SK-N-SH (cell line): ENCODE measurements at regions not wholly inside any gene's neighbourhood (a gene's known extent, or its start where the extent isn't known, plus 50 kb on each side); places are given as distances from the start of the nearest gene placed in this dataset.

Experiments
- CTCF ChIA-PET: fragments of 300-600, 350-600 bp; formaldehyde crosslinking; extraction: SDS; loops from one replicate; lab custom pipeline; 2021; lab: Yijun Ruan, JAX
- POLR2A ChIA-PET: fragments of 350-600 bp; sonication (Branson Sonifier 250); formaldehyde crosslinking; extraction: SDS; loops from one replicate; lab custom pipeline; 2020; ENCODE audit warnings: antibody characterized with exemption, inconsistent platforms; lab: Yijun Ruan, JAX
- DNase-seq: peaks from one replicate; pipeline ENCODE4 v3.0.0; 2012
- H2AFZ ChIP-seq: fragments of 200-600 bp; sonication (generic); 2 replicates; pipeline ENCODE4 v1.8.1; 2016; ENCODE audit warnings: antibody characterized with exemption, mild to moderate bottlenecking, low read depth
- H3F3A ChIP-seq: fragments of 200-600 bp; sonication (generic); replicated peaks from 2 replicates; pipeline ENCODE3; 2016; ENCODE audit warnings: antibody characterized with exemption, mild to moderate bottlenecking; ENCODE audit not compliant: insufficient read depth
- H3K27ac ChIP-seq, 2 experiments: fragments of 200-500 bp in 1 of 2; fragments of 200-600 bp in 1 of 2; sonication (Bioruptor generic) in 1 of 2; sonication (generic), shearing (Covaris generic) in 1 of 2; 2 replicates each; pipeline versions ENCODE4 v1.5.1 to v1.6.1; 2014 to 2016; ENCODE audit warnings: low read depth in 2 of 2, inconsistent platforms in 1 of 2, low read length in 1 of 2, mild to moderate bottlenecking in 1 of 2, mixed read lengths in 1 of 2
- H3K27me3 ChIP-seq: fragments of 200-600 bp; sonication (generic), shearing (Covaris generic); 2 replicates; pipeline ENCODE4 v1.6.1; 2016; ENCODE audit warnings: mixed run types; ENCODE audit not compliant: insufficient read depth
- H3K36me3 ChIP-seq, 2 experiments: fragments of 200-500 bp in 1 of 2; fragments of 200-600 bp in 1 of 2; sonication (Bioruptor generic) in 1 of 2; sonication (generic) in 1 of 2; replicated peaks in 1 of 2; 2 replicates each; pipeline versions ENCODE3 to v1.5.1; 2014 to 2016; ENCODE audit warnings: low read length in 1 of 2, mild to moderate bottlenecking in 1 of 2; ENCODE audit not compliant: insufficient read depth in 2 of 2, control insufficient read depth in 1 of 2
- H3K4me1 ChIP-seq, 2 experiments: fragments of 200-500 bp in 1 of 2; fragments of 200-600 bp in 1 of 2; sonication (Bioruptor generic) in 1 of 2; sonication (generic), shearing (Covaris generic) in 1 of 2; 2 replicates each; pipeline versions ENCODE4 v1.5.1 to v1.6.1; 2014 to 2016; ENCODE audit warnings: low read depth in 1 of 2, low read length in 1 of 2, mixed run types in 1 of 2; ENCODE audit not compliant: insufficient read depth in 2 of 2, control insufficient read depth in 1 of 2
- H3K4me2 ChIP-seq: fragments of 200-600 bp; sonication (generic), shearing (Covaris generic); 2 replicates; pipeline ENCODE4 v1.6.1; 2017; ENCODE audit warnings: mixed run types
- H3K4me3 ChIP-seq, 2 experiments: fragments of 200-500 bp in 1 of 2; fragments of 200-600 bp in 1 of 2; sonication (Bioruptor generic) in 1 of 2; sonication (generic), shearing (Covaris generic) in 1 of 2; 2 replicates each; pipeline versions ENCODE4 v1.5.1 to v1.8.1; 2014 to 2016; ENCODE audit warnings: low read depth in 2 of 2, inconsistent platforms in 1 of 2, low read length in 1 of 2, mild to moderate bottlenecking in 1 of 2, mixed read lengths in 1 of 2, moderate library complexity in 1 of 2
- H3K79me2 ChIP-seq: fragments of 200-600 bp; sonication (generic); 2 replicates; pipeline ENCODE4 v1.8.1; 2017; ENCODE audit warnings: mild to moderate bottlenecking; ENCODE audit not compliant: insufficient read depth
- H3K9ac ChIP-seq: fragments of 200-600 bp; sonication (generic); 2 replicates; pipeline ENCODE4 v1.6.1; 2017; ENCODE audit warnings: mixed run types
- H3K9me2 ChIP-seq: fragments of 200-600 bp; sonication (generic); 2 replicates; pipeline ENCODE4 v1.6.1; 2017; ENCODE audit warnings: mixed run types
- H3K9me3 ChIP-seq: fragments of 200-600 bp; sonication (generic); 2 replicates; pipeline ENCODE4 v1.6.1; 2017; ENCODE audit warnings: mixed run types, mild to moderate bottlenecking, moderate library complexity
- H4K20me1 ChIP-seq: fragments of 200-600 bp; sonication (generic); 2 replicates; pipeline ENCODE4 v1.6.1; 2017; ENCODE audit warnings: mild to moderate bottlenecking, mixed run types; ENCODE audit not compliant: insufficient read depth
- CHD2 ChIP-seq: fragments of 150-350 bp; IDR thresholded peaks from 2 replicates; pipeline ENCODE4 v1.6.1; 2018; ENCODE audit warnings: low read length; ENCODE audit not compliant: partially characterized antibody
- EP300 ChIP-seq, 2 experiments: IDR thresholded peaks; 2 replicates each; pipeline versions ENCODE4 v1.4.0 to v1.6.1; 2012; ENCODE audit warnings: borderline replicate concordance in 1 of 2, low read depth in 1 of 2, low read length in 1 of 2
- FOSL2 ChIP-seq: IDR thresholded peaks from 2 replicates; pipeline ENCODE4 v1.4.0; 2012; ENCODE audit warnings: low read depth, mild to moderate bottlenecking, moderate library complexity, borderline replicate concordance
- FOXM1 ChIP-seq: IDR thresholded peaks from 2 replicates; pipeline ENCODE4 v1.4.0; 2012; ENCODE audit warnings: low read depth, mild to moderate bottlenecking
- MAX ChIP-seq: IDR thresholded peaks from 2 replicates; pipeline ENCODE4 v1.4.0; 2012; ENCODE audit warnings: low read depth
- MXI1 ChIP-seq: IDR thresholded peaks from 2 replicates; pipeline ENCODE4 v1.6.1; 2012; ENCODE audit warnings: mild to moderate bottlenecking, low read depth, low read length, improper control_type of control experiment
- NRF1 ChIP-seq: IDR thresholded peaks from 2 replicates; pipeline ENCODE4 v1.6.1; 2012; ENCODE audit warnings: low read depth, mild to moderate bottlenecking, low read length
- PBX3 ChIP-seq: IDR thresholded peaks from 2 replicates; pipeline ENCODE4; 2012
- RXRA ChIP-seq: IDR thresholded peaks from 2 replicates; pipeline ENCODE4 v1.4.0; 2012; ENCODE audit warnings: low read depth, mild to moderate bottlenecking, borderline replicate concordance
- SIN3A ChIP-seq: IDR thresholded peaks from 2 replicates; pipeline ENCODE4 v1.6.1; 2012; ENCODE audit warnings: low read depth, mild to moderate bottlenecking, low read length, moderate library complexity, borderline replicate concordance
- SMC3 ChIP-seq: IDR thresholded peaks from 2 replicates; pipeline ENCODE4 v1.6.1; 2012; ENCODE audit warnings: low read depth, low read length, improper control_type of control experiment
- TCF12 ChIP-seq: IDR thresholded peaks from 2 replicates; pipeline ENCODE4 v1.4.0; 2012
- TEAD4 ChIP-seq: IDR thresholded peaks from 2 replicates; pipeline ENCODE4 v1.4.0; 2012; ENCODE audit warnings: mild to moderate bottlenecking, borderline replicate concordance; ENCODE audit not compliant: insufficient read depth
- USF1 ChIP-seq: IDR thresholded peaks from 2 replicates; pipeline ENCODE4 v1.4.0; 2012; ENCODE audit warnings: low read depth, borderline replicate concordance
- USF2 ChIP-seq: fragments of 150-350 bp; IDR thresholded peaks from 2 replicates; pipeline ENCODE4 v1.6.1; 2017; ENCODE audit warnings: antibody characterized with exemption, low read length, low read depth, borderline replicate concordance
- YY1 ChIP-seq: IDR thresholded peaks from 2 replicates; pipeline ENCODE4 v1.4.0; 2012; ENCODE audit warnings: low read depth, mild to moderate bottlenecking
- WGBS: methylation state at CpG from one replicate; pipeline ENCODE4 v1.1.6; 2017; ENCODE audit warnings: low lambda C conversion rate; 5-methylcytosine and 5-hydroxymethylcytosine counted together

GRCh38 chrX:104342065-104342464 lies 87.3 kb upstream of the ESX1 start:
- H3K27me3 ChIP-seq, result peaks cover 29% of the 10 kb centered on the region; the same call in 1 of the 2 replicates

GRCh38 chrX:104335756-104336155 lies 81.0 kb upstream of the ESX1 start:
- no peak for DNase-seq
- no peaks in the 10 kb centered on the region for H3K4me1 ChIP-seq
- 6% methylated on average over 3 of the region's 3 CpGs for whole genome bisulfite sequencing
- H3K27ac ChIP-seq, result no peak overlapping the region
- H3K4me3 ChIP-seq, result no peak overlapping the region
- H3K27me3 ChIP-seq, result peaks cover 29% of the 10 kb centered on the region
- no peaks in the 10 kb centered on the region for H3K79me2 ChIP-seq
- no peaks in the 10 kb centered on the region for H3F3A ChIP-seq
- ChIA-PET CTCF (interaction anchor here (0.8 kb wide), 1 partner anchor 26 kb away, joined by 3 read pairs; no protein-coding TSS in a partner anchor), POLR2A (no interaction called here)
- H4K20me1 ChIP-seq, result no peaks in the 10 kb centered on the region
- H3K9ac ChIP-seq, result no peak overlapping the region
- H3K4me2 ChIP-seq, result no peak overlapping the region
- H3K9me3 ChIP-seq, result no peaks in the 10 kb centered on the region
- H2AFZ ChIP-seq, result no peak overlapping the region
- H3K9me2 ChIP-seq, result no peaks in the 10 kb centered on the region
- no peaks in the 10 kb centered on the region for H3K36me3 ChIP-seq
- TF ChIP-seq FOSL2 (no peak), YY1 (no peak), USF1 (no peak), SIN3A (no peak), TEAD4 (no peak), MXI1 (no peak), TCF12 (no peak), RXRA (no peak)
- TF ChIP-seq, all 33 proteins: peak for 0

More at GRCh38 chrX:104342065-104342464, 87.3 kb upstream of the ESX1 start:
- Histone ChIP-seq H3K4me3 (no peak overlapping the region), H3F3A (no peaks in the 10 kb centered on the region), H3K9me3 (no peaks in the 10 kb centered on the region), H4K20me1 (no peaks in the 10 kb centered on the region), H2AFZ (no peak overlapping the region), H3K9me2 (no peaks in the 10 kb centered on the region), H3K4me1 (no peaks in the 10 kb centered on the region), H3K4me2 (no peak overlapping the region), H3K79me2 (no peaks in the 10 kb centered on the region), H3K9ac (no peak overlapping the region), H3K27ac (no peak overlapping the region), H3K36me3 (no peaks in the 10 kb centered on the region)
- DNase-seq, result no peak
- TF ChIP-seq EP300 (IDR thresholded peaks at IDR 0.05; ENCODE audit: borderline replicate concordance in 1 of 2, low read depth in 1 of 2, low read length in 1 of 2) (no peak), USF2 (no peak), MAX (no peak), CHD2 (no peak), SMC3 (no peak), FOXM1 (no peak), NRF1 (no peak), PBX3 (no peak)
- ChIA-PET CTCF (no interaction called here), POLR2A (no interaction called here)
- 17% methylated on average over 2 of the region's 2 CpGs for WGBS
